SK-MEL-5 (cell line): ENCODE measurements at regions not wholly inside any gene's neighbourhood (a gene's known extent, or its start where the extent isn't known, plus 50 kb on each side); places are given as distances from the start of the nearest gene placed in this dataset.

ENCODE experiments used
- DNase-seq: peaks from one replicate; pipeline ENCODE4 v3.0.0-alpha.2; 2016; ENCODE audit warnings: low read depth, low spot score
- in situ Hi-C: cut with HindIII; loops from 2 replicates; pipeline ENCODE4 v1.10.0; 2016; ENCODE audit warnings: low sequenced_read_pairs, high pct_unique_total_duplicates, low pct_unique_long_range_greater_than_20kb

DNA sequence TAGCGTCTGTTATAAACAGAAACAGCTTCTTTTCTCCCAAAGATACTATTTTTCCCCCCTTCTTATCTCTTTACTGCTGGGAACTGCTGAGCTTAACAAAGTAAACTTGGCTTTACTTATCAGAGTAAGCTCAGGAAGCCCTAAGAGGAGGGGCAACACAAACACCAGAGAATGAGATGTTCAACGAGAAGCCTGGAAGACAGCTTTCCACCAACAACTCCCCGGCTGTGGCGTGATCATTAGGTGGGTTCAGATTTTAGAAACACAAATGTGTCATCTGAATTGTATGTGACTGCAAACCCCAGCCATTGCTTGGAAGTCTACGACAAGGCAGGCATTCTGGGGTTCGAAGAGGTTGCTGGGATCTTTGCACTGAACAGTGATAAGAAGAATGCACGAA, 181.2 kb upstream of the ESRRG start:
- no peak for DNase-seq
- in situ Hi-C loops = no loop called here

DNA sequence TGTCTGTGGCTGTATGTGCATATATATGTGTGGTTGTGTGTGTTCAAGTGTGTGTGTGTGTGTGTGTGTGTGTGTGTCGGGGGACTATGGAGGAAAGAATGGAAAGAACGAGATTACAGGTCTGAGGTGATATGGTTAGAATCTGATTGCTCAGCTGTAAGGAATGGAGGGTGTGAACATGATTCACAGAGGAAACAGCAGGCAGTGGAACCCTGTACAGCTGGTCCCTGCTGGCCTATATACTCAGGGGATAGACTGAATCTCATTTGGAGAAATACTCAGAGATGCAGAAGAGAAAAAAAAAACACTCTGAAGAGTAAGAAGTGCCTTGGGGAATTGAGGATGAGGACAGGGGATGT, 180.1 kb upstream of the ESRRG start:
- DNase-seq = no peak
- in situ Hi-C loops = no loop called here

DNA sequence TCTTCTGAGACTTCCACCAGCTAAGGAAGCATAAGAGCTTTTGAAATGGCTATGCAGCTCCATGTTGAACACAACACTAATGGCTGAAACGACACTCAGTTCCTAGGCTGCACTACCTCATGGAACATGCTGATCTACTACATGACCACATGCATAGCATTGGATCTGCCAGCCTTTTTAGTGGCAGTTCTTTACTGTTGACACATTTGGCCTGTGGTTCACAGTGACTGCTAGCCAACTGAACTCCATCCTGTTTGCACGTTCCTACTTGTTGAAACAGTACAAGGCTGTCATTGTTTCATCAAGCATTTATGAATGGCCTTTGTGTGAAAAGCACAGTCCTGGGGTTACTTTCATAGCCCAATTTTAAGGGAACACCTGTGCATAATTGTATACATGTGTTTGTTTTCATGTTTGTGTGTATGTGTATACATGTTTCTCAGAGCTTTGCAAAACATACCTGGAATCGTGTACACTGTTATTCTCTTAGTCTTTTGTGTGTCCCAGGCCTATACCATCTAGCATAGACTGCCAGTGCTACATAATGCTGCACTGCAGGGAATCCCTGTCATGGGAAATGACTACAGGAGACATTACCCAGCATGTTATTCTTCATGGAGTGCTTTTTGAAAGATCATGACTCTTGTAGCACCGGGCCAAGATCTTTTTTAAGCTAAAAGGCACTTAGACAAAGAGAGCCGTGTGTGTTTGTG, 179.6 kb upstream of the ESRRG start:
- peak; percentile 80 for DNase-seq
- in situ Hi-C loops = no loop called here

DNA sequence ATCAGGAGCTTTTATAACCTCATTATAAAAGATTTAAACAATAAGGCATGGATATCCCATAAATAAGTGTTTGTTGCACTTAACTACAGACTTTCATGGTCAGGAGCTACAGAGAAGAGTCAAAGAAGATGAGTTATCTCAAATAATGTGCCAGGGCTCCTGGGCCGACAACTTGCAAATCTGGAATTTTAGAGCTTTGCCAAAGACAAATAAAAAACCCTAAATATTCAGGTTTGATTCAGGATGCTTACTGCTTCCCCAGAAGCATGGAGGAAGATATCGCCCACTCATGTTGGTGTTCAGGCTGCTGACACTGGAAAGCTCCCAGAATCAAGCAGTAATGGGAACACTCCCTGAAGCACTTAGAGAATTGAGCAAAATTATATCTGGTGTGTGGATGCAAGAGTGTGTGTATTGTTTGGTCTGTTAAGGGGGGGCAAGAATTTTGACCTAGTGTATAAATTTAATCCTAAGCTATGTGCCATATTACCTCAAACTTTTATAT, 176.9 kb upstream of the ESRRG start:
- in situ Hi-C loops = no loop called here
- DNase-seq = no peak

DNA sequence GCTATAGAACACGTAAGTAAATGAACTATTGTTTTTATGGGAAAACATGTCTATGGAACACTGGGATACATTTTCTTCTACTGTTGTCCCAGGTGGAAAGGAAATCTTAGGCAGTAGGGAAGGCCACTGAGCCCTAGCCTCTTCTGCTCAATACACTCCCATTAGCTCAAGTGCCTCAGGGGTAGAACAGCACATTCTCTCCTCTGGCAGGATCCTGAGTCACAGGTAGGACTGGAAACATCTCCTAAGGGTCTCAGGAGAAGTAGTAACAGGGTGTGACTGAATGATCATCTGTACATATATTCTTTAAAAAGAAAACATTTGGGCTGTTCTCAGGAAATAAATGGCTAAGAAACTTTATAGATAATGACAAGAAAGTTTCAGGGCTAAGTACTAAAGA, 175.6 kb upstream of the ESRRG start:
- DNase-seq = no peak
- in situ Hi-C loops = no loop called here

DNA sequence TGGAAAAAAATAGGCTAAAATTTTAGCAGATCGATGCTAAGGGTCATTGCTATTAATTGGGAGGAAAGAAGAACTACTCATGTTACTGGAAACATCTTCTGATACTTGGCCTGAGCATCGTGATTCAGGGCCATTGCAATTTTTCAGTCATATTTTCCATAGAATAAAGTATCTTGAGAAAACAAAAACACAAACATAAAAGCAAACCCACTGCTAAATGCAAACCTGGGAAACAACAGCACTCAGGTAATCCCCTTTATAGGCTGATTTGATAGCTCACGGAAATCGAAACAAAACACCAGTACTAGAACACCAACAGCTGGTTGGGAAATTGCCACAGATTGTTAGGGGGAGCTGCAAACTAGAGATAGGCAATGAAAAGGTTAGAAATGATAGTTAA, 172.9 kb upstream of the ESRRG start:
- no peak for DNase-seq
- in situ Hi-C loops = no loop called here

DNA sequence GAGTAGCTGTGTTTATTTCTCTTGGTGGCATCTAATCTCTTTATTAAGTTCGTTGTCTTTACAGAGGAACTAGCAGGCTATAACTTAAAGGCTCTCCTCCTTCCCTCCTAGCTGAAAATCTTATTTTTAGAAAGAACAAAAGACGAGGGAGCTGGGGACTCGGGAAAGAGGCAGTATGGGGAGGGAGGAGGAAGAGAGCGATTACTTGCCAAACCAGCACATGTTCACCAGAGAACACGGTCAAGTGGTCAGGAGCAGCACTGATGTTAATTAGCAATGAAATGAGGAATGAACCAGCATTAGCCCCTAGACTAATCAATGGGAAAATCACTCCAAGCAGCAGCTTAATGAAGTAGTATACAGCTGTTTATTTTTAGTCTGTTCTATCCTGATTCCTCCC, 171.3 kb upstream of the ESRRG start:
- DNase-seq = no peak
- in situ Hi-C loops = no loop called here

DNA sequence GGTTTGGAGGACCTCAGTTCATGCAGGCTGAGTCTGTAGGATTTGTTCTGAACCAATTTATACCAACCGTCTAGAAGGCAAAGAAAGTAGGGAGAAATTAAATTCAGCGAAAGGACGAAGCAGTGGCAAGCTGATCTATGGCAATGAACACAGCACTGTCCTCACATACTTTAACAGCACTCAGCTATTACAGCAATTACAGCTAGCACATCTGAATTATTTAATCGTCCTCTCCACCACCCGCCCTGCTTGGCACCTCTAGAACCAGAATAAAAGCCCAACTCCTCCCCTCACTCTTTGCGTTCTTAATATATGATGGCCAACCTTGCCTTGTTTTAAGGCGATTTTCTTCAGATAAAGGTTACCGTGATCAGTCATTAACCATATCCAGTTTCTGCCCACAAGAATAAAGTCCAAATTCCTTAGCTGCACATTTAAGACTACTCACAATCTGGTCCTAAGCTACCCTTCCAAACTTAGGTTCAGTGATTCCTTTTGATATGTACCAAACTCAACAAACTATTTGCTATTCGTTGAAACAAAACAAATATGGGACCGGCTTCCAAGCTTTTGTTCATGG, 169.4 kb upstream of the ESRRG start:
- DNase-seq = no peak
- in situ Hi-C loops = no loop called here

DNA sequence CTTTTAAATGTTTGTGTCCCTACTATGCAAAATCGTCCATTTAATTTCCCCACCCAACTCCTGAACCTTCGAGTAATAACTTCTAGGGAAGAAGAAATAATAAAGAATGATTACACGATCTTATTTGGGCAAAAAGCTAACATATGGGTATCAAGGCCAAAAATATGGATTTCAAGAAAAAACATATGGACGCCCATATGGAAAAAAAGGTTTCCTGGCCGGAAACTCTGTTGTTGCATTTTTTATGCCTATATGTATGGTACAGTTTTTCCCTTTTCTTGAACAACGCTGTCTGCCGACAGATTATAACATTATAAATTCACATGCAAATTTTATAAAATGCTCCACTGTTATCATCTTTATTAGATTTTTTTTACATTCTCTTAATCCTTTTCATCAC, 167.6 kb upstream of the ESRRG start:
- in situ Hi-C loops = no loop called here
- DNase-seq = no peak

DNA sequence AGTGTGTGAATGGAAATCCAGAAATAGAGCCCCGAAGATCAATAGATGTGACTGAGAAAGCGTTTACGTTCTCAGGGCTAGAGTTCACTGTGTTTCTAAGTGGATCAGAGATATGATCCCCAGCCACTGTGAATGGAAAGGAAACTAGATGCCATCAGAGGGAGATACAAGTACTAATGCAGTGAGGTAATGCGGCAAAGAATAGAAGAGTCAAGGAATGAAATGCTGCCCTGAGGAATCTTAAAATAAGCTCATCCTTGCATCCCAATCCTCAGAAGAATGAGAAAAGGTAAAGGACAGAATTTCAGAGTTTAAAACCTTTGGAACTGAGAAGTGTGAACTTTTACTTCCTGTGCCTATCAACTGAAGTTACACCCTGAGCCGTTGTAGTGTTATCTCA, 165.5 kb upstream of the ESRRG start:
- in situ Hi-C loops = no loop called here
- no peak for DNase-seq

DNA sequence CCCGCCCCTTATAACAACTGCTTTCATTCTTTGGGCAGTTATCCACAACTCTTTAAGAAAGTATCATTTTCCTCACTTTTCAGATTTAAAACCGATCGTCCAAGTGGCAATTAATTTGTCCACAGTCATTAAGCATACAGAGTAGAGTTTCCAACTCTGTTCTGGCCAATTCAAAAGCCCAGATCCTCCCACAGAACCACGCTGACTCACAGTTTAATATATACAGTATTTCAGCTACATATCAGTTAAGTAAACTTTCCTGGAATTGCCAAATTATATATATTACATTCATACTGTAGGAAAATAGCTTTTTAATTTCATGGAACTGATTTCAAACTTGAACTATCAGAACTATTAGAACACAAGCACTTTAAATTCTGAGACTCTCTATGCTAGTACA, 163.8 kb upstream of the ESRRG start:
- in situ Hi-C loops = no loop called here

DNA sequence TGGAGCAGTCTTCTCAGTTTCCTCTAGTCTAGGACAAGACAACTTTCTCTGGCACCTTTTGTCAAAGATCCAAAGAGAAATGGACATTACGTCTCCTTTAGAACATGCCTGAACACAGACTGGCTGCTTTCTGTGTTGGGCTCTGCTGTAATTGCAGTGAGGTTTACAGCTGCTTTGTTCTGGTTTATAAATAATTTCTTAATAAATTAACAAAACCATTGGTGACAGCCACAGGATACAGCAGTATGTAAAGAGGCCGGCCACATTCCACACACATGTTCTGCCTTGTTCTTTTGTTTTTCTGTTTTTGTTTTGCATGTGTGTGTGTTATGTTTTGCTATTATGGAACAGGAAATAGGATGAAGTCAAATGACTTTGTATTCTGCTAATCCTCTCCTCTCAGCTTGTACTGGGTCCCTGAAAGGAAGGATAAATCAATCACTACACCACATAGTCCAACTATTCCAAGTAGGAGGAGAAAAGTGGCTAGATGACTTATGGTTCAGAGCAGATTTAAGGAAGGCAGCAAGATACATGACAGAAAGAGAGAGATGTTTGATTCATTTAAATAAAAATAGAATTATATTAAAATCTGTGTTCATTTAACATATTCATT, 161.5 kb upstream of the ESRRG start:
- in situ Hi-C loops = no loop called here
- no peak for DNase-seq

More for the DNA sequence above, 163.8 kb upstream of the ESRRG start:
- DNase-seq = no peak

DNA sequence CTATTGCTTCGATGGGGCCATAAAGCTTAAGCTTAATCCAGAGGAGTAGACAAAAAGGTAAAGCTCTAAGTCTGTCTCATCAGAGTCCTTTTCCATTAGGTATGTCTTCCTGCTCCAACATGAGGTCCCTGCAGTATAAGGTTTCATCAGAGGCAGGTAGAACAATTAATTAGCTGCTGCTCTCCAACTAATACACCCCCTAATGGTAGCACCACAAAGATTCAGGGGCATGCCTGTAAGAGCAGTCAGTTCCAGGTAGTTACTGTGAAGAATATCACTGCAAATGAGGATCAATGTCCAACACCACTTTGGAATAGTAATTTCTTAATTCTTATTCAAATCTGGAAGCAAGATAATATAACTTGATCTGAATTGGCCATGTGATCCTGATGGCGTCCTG, 160.3 kb upstream of the ESRRG start:
- DNase-seq = no peak
- in situ Hi-C loops = no loop called here

DNA sequence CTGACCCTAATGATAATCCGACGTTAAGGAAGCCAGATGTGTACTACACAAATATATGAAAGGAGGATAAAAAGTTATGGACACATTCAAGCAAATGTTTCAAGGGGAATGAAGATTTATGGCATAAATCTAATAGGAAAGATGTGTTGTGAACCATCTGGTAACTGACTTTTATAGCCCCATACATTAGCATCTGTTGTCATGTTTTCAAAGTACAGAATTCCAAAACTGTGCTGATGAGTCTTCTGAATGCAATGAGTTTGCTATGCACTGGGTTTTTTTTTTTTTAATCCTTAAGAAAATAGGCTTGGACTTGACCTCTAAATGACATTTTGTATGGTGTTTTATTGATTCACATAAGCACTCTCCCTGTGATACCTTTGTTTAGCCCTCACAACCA, 158.5 kb upstream of the ESRRG start:
- DNase-seq = no peak
- in situ Hi-C loops = no loop called here

DNA sequence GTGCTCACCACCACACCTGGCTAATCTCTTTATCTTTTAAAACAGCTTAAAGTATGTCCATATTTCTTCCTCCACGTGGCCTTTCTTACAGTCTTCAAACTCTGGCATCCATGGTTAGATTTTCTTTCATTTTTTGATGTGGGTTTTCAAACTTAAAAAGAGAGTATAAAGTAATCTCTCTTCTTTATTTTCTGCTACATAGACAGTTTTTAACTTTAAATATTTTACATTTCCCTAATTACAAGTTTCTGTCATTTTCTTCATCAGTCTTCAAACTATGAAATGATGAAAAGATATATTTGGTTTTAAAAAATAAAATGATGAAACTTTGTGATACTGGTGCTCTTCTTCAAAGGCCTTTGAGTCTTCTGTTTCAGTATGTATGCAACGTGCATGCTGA, 143.5 kb upstream of the ESRRG start:
- in situ Hi-C loops = no loop called here
- no peak for DNase-seq

DNA sequence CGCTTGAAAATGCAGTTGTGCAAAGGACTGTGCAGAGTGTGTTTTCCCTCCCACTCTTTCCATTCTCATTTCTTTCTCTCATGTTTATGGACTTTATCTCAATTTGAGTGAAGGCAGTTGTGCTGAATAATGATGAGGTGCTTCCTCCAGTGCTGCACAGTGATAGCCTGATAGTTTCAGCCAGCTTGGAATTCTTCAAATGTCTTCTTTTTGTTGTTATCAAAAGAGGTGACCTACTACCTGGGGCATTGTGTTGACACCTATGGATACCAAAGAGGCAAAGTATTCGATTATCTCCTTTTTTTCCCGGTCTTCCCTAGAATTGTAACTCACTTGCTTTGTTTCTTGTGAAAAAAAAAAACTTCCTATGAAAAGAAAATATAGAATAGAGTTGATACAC, 132.6 kb upstream of the ESRRG start:
- DNase-seq = no peak
- in situ Hi-C loops = no loop called here

DNA sequence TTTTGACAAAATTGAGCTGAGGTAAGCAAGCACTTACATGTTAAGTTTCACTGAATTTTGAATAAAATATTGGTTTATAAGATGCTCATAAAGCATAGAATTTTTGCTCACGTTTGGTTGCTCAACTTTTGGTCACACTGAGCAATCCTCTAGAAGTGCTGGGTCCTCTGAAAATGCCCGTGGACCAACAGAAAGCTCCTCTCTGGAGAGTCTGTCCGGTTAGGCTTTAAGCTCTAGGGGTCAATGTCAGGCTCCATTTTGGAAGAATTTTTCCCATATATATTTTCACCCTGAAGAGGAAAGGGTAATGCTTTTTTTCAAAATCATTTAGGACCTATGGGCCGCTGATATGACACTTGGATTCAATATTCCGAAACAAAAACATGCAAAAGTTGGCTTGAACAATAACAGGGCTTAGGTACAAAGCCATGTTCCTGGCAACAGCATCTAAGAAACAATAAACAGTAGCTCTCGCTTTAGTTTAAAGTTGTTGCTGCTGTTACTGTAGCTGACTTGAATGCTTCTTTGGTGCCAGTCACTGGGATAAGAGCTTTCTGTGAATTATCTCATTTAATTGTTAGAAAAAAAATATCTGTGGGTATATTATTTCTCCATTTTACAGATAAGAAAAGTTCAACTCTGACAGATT, 131.7 kb upstream of the ESRRG start:
- in situ Hi-C loops = no loop called here

DNA sequence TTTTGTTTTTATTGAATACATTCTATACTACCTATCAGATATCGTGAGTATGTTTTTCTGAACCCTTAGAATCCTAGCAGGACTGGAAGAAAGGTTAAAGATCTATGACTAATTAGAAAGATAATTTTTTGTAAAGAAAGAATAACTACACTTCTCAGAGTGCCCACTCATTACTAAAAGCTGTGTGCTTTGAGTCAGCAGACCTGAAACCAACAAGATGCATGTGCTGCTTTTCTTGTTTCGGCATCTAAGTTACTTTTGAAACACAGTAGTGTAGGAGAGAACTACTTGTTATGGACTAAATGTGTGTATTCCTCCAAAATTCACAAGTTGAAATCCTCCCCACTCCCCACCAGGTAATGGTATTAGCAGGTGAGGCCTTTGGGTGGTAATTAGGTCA, 127.8 kb upstream of the ESRRG start:
- no peak for DNase-seq
- in situ Hi-C loops = no loop called here

More for the DNA sequence above, 131.7 kb upstream of the ESRRG start:
- DNase-seq = no peak

DNA sequence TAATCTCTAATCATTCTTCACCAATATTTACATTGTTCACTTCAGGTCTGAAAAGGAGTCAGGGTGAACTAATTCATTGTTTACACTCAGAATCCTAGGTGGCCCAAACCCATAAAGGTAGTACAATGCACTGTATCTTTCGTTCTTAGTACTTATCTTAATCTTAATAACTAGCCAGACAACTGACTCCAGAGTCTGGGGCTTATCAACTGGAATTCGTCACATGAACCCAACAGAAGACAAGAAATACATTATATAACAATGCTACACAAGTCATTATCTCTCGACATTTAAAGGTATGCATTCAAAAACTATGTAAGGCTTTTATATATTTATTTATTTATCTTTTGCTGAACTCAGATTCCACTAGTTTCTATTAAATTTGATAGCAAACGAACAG, 125.9 kb upstream of the ESRRG start:
- DNase-seq = no peak
- in situ Hi-C loops = no loop called here
